Brain microvascular endothelial cell (primary cell): ENCODE measurements at regions not wholly inside any gene's neighbourhood (a gene's known extent, or its start where the extent isn't known, plus 50 kb on each side); places are given as distances from the start of the nearest gene placed in this dataset.
A peak's percentile ranks its signal among the peaks of the same experiment; 100 is the strongest.

ENCODE experiments used
- DNase-seq: peaks from one replicate; pipeline ENCODE4 v3.0.0-alpha.2; 2020
- H3K27ac ChIP-seq: fragments of 250-450 bp; sonication (Bioruptor Pico); 2 replicates; pipeline ENCODE4 v1.5.1; 2020; ENCODE audit warnings: mild to moderate bottlenecking, moderate library complexity
- H3K27me3 ChIP-seq: fragments of 250-450 bp; sonication (Bioruptor Pico); replicated peaks from 2 replicates; pipeline ENCODE4 v1.5.1; 2020; ENCODE audit warnings: mild to moderate bottlenecking
- H3K36me3 ChIP-seq: fragments of 250-450 bp; sonication (Bioruptor Pico); replicated peaks from 2 replicates; pipeline ENCODE4 v1.5.1; 2020; ENCODE audit warnings: mild to moderate bottlenecking
- H3K4me3 ChIP-seq: 2 replicates; pipeline ENCODE4 v1.5.1; 2011; ENCODE audit warnings: low read depth, mild to moderate bottlenecking, control low read depth, low read length, moderate library complexity
- in situ Hi-C: cut with HindIII; loops from 2 replicates; pipeline ENCODE4 v1.10.0; 2017; ENCODE audit warnings: low sequenced_read_pairs, low pct_ligation_motif_present
- TF ChIP-seq, protein P1 (sequence below): IDR thresholded peaks from 2 replicates; pipeline ENCODE4 v1.5.1; 2011; ENCODE audit warnings: low read depth, mild to moderate bottlenecking, moderate library complexity, low read length, control low read depth, inconsistent platforms; ENCODE audit errors: missing control alignments

DNA sequence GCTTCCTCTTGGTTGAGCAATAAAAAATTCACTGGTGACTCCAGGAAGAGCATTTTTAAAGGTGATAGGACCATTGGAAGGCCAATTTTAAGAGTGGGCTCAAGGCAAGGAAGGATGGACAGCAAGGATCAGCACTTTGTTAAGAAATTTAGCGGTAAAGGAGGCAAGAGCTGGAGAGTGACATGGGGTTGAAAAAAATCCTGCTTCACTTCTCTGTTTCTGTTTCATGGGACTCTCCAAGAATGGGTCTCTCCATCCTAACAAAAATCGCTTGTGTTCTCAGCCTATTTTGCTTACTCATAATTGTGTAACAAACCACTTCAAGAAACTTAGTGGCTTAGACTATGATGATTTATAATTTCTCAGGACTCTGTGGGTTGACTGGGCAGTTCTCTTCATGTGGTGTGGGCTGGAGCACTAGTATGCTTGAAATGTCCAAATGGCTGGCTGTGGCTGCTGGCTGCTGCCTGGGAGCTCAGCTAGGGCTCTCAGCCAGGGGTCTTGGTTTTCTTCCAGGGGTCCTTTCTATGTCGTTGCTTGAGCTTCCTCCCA is 59.8 kb upstream of the ZNRF2 start:
- Histone ChIP-seq H3K27ac (no peak overlapping the region), H3K27me3 (no peaks in the 10 kb centered on the region), H3K36me3 (no peaks in the 10 kb centered on the region), H3K4me3 (no peak overlapping the region)
- peak; percentile 27 for DNase-seq
- TF ChIP-seq, protein P1, sequence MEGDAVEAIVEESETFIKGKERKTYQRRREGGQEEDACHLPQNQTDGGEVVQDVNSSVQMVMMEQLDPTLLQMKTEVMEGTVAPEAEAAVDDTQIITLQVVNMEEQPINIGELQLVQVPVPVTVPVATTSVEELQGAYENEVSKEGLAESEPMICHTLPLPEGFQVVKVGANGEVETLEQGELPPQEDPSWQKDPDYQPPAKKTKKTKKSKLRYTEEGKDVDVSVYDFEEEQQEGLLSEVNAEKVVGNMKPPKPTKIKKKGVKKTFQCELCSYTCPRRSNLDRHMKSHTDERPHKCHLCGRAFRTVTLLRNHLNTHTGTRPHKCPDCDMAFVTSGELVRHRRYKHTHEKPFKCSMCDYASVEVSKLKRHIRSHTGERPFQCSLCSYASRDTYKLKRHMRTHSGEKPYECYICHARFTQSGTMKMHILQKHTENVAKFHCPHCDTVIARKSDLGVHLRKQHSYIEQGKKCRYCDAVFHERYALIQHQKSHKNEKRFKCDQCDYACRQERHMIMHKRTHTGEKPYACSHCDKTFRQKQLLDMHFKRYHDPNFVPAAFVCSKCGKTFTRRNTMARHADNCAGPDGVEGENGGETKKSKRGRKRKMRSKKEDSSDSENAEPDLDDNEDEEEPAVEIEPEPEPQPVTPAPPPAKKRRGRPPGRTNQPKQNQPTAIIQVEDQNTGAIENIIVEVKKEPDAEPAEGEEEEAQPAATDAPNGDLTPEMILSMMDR, result no peak
- in situ Hi-C loops, result no loop called here

DNA sequence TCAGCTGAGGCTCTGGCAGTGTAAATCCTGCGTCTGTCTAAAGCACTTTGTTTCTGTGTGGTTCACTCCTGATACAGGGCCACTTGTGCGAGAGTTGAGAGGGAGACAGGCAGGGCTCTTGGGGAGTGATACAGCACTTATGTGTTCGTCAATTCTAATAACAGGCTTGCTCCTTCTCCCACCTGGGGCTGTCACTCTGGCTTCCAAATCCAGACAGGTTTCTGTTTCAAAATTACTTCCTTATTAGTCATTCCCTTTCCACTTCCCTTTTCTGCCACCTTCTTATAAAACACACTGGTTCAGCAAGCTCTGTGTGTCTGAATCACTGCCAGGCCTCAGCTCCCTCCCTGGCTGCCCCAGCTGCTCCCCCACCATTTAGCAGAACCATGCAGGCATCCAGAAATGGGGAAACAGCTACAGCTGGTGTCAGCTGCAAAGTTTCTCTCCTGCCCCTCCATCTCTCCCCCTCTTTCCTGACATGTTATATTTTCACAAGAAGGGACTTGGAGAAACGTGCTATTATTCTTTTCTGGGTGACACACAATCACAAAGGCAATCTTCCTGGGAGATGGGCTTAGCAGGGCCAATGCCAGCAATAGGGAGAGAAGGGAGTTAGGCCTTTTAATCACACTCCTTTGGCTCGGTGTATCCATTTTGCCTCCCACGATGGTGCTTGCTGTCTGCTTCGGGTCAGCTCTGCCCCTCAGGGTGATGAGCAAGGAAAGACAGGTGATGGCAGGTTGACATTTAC is 58.4 kb upstream of the ZNRF2 start:
- H3K27me3 ChIP-seq, result no peaks in the 10 kb centered on the region
- TF ChIP-seq, protein P1, result no peak
- H3K4me3 ChIP-seq, result no peak overlapping the region
- in situ Hi-C loops, result no loop called here
- no peak overlapping the region for H3K27ac ChIP-seq
- H3K36me3 ChIP-seq, result no peaks in the 10 kb centered on the region
- peak; percentile 12 for DNase-seq

DNA sequence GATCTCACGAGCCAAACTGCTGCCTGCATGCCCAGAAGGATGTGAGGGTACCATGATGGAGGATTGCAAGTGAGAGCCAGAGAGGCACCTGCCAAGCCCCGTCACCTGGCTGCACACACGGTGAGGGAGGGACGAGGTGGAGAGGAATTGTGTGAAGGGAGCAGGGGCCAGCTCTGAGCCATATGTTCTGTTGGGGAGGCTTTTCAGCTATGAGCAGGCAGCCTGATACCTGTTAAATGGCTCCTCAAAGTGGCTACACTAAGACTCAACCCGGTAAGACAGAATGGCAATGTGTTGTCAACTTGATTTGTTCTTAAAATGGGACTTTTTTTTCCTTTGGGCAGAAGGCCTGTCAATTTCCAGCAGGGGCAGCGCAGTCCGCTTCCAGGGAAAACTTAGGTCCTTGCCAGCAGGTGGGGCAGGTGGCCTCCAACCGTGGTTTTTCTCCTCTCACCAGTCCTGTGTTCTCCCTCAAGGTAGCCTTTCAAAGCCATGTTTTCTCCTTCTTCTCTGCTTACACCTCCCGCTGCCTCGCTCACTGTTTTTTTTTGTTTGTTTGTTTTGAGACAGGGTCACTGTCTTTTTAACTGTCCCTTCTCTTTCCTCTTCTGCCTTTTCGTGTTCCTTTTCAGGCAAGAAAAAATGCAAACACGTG is 57.7 kb upstream of the ZNRF2 start:
- H3K36me3 ChIP-seq, result no peaks in the 10 kb centered on the region
- no peak overlapping the region for H3K4me3 ChIP-seq
- TF ChIP-seq, protein P1, result peak; percentile 58
- H3K27ac ChIP-seq, result no peak overlapping the region
- H3K27me3 ChIP-seq, result no peaks in the 10 kb centered on the region
- in situ Hi-C loops, result no loop called here
- no peak for DNase-seq

DNA sequence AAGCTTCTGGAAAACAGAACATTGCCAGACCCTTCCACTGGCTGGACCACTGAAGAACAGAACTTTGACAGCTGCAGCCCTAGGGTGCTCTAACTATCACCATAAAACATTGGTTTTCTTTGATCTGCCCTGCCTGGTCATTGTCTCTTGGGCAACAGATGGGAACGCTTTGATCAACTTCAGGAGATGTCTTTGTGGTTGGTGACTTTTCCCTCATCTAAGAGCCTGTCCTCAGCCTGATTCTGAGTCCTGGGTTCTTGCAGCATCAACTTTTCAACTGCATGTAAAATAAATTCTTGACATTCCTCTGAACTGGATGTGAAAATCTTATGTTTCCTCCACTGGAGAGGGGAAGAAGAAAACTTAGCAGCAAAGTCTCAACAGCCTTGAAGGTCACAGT is 53.1 kb upstream of the ZNRF2 start:
- Histone ChIP-seq H3K27ac (no peak overlapping the region), H3K36me3 (no peaks in the 10 kb centered on the region), H3K27me3 (no peaks in the 10 kb centered on the region), H3K4me3 (no peak overlapping the region)
- TF ChIP-seq, protein P1, result no peak
- no peak for DNase-seq
- in situ Hi-C loops, result no loop called here

DNA sequence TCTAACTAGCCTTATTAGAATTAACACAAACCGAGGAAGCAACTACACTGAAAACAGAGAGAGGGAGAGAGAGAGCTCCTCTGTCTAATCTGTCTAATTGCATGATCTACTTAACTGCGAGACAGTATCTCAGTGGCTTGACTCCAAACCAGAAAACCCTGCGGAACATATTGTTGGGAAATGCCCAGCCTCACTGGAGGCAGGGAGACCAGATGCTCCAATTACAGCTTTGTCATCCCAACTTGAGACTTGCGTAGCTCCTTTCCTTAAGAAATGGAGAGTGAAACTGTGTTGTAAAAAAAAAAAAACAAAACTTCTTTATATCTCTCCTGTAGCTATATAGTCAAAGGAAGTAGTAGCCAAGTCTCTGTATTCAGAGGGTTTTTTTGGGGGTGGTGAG is 52.0 kb upstream of the ZNRF2 start:
- Histone ChIP-seq H3K27ac (no peak overlapping the region), H3K36me3 (no peaks in the 10 kb centered on the region), H3K4me3 (no peak overlapping the region), H3K27me3 (no peaks in the 10 kb centered on the region)
- in situ Hi-C loops, result no loop called here
- TF ChIP-seq, protein P1, result no peak
- no peak for DNase-seq
